Osteoblast (primary cell): ENCODE measurements at regions not wholly inside any gene's neighbourhood (a gene's known extent, or its start where the extent isn't known, plus 50 kb on each side); places are given as distances from the start of the nearest gene placed in this dataset.

ENCODE experiments used
- DNase-seq: peaks from one replicate; pipeline ENCODE4 v3.0.0; 2011; ENCODE audit warnings: low spot score, mixed read lengths; ENCODE audit not compliant: insufficient read length; ENCODE audit errors: missing footprints
- H2AFZ ChIP-seq: 2 replicates; pipeline ENCODE4 v1.6.0; 2011; ENCODE audit warnings: mild to moderate bottlenecking, low read length
- H3K27ac ChIP-seq: 2 replicates; pipeline ENCODE4 v1.5.1; 2011; ENCODE audit warnings: mild to moderate bottlenecking, low read depth, low read length, moderate library complexity
- H3K27me3 ChIP-seq: 2 replicates; pipeline ENCODE4 v1.6.0; 2012; ENCODE audit warnings: mild to moderate bottlenecking, control low read depth, inconsistent platforms, low read length, moderate library complexity; ENCODE audit not compliant: insufficient read depth
- H3K36me3 ChIP-seq: 2 replicates; pipeline ENCODE4 v1.5.1; 2011; ENCODE audit warnings: mild to moderate bottlenecking, low read length, control low read depth, moderate library complexity; ENCODE audit not compliant: insufficient read depth
- H3K4me1 ChIP-seq: 2 replicates; pipeline ENCODE4 v1.5.1; 2011; ENCODE audit warnings: mild to moderate bottlenecking, low read length, control low read depth, moderate library complexity; ENCODE audit not compliant: insufficient read depth
- H3K4me2 ChIP-seq: 2 replicates; pipeline ENCODE4 v1.6.0; 2011; ENCODE audit warnings: mild to moderate bottlenecking, low read length; ENCODE audit not compliant: insufficient read depth
- H3K4me3 ChIP-seq: fragments of 200-600 bp; sonication (generic); 3 replicates; pipeline ENCODE4 v1.5.1; 2012; ENCODE audit warnings: mild to moderate bottlenecking, low read length, inconsistent platforms; ENCODE audit not compliant: insufficient read depth
- H3K79me2 ChIP-seq: 2 replicates; pipeline ENCODE4 v1.6.0; 2012; ENCODE audit warnings: mild to moderate bottlenecking, low read length, control low read depth, inconsistent platforms; ENCODE audit not compliant: insufficient read depth
- H3K9me3 ChIP-seq: 2 replicates; pipeline ENCODE4 v1.5.1; 2011; ENCODE audit warnings: low read depth, low read length, control low read depth
- H4K20me1 ChIP-seq: 2 replicates; pipeline ENCODE4 v1.6.0; 2012; ENCODE audit warnings: mild to moderate bottlenecking, low read length, control low read depth; ENCODE audit not compliant: insufficient read depth
- TF ChIP-seq, protein P1 (sequence below): IDR thresholded peaks from 2 replicates; pipeline ENCODE4 v1.5.1; 2011; ENCODE audit warnings: mild to moderate bottlenecking, low read depth, low read length, moderate library complexity; ENCODE audit errors: extremely low read depth

DNA sequence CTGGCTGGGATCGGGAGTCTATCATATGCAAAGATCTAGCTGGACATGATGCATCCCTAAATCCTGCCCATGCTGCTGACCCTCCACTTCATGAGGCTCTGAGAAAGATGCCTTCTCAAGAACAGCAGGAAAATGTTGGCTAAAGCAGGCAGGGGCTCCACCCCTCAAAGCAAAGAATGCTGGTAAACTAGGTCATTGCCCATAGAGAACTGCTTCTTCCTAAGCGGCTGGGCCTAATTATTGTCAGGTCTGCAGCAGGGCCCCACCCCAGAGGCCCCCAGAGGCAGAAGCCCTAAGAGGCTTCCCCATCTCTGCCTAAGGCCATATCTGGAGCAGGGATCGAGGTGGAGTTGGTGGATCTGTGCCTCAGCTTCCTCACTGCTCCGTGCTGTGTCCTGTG lies 447.4 kb upstream of the PROK2 start:
- TF ChIP-seq, protein P1, sequence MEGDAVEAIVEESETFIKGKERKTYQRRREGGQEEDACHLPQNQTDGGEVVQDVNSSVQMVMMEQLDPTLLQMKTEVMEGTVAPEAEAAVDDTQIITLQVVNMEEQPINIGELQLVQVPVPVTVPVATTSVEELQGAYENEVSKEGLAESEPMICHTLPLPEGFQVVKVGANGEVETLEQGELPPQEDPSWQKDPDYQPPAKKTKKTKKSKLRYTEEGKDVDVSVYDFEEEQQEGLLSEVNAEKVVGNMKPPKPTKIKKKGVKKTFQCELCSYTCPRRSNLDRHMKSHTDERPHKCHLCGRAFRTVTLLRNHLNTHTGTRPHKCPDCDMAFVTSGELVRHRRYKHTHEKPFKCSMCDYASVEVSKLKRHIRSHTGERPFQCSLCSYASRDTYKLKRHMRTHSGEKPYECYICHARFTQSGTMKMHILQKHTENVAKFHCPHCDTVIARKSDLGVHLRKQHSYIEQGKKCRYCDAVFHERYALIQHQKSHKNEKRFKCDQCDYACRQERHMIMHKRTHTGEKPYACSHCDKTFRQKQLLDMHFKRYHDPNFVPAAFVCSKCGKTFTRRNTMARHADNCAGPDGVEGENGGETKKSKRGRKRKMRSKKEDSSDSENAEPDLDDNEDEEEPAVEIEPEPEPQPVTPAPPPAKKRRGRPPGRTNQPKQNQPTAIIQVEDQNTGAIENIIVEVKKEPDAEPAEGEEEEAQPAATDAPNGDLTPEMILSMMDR = no peak
- H3K9me3 ChIP-seq = no peaks in the 10 kb centered on the region
- no peak overlapping the region for H3K27ac ChIP-seq
- peaks cover 24% of the 10 kb centered on the region for H3K4me1 ChIP-seq
- no peaks in the 10 kb centered on the region for H3K79me2 ChIP-seq
- H3K4me3 ChIP-seq = no peak overlapping the region
- no peaks in the 10 kb centered on the region for H3K36me3 ChIP-seq
- H3K27me3 ChIP-seq = no peaks in the 10 kb centered on the region
- no peak overlapping the region for H2AFZ ChIP-seq
- no peaks in the 10 kb centered on the region for H4K20me1 ChIP-seq
- DNase-seq = no peak
- no peak overlapping the region for H3K4me2 ChIP-seq

DNA sequence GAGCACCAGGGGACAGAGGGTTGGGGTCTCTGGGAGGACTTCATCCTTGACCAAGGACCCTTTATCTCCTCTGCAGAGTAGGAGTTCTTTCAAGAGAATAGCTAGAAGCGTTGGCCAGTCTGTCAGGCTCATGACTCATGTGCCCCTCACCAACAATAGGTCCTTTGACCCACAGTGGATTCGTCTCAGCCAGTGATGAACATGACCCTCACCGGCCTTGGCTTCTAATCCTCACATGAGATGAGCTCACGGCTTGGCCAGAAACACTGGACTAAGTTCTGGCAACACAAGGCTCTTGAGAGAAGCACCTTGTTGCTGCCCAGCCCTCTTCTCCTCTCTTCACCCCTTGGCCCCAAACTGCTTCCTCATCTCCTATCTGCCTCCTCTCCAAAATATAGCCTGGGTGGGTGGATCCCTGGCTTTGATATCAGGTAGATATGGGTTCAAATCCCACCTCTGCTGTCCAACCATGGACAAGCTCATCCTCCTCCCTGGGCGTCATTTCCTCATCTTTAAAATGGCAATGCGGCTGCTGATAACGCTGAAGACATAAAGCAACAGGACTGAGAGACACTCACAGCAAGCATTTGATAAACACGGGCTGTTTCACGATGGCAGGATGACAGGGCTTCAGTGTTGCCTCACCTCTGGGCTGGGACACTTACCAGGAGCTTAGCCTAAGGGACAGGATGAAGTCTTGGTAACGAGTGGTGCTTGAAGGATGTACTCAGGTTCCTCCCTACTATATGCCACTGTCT lies 446.7 kb upstream of the PROK2 start:
- Histone ChIP-seq H3K4me1 (peaks cover 26% of the 10 kb centered on the region), H3K79me2 (no peaks in the 10 kb centered on the region), H4K20me1 (no peaks in the 10 kb centered on the region), H3K4me3 (no peak overlapping the region), H3K27me3 (no peaks in the 10 kb centered on the region), H3K27ac (no peak overlapping the region), H3K9me3 (no peaks in the 10 kb centered on the region), H2AFZ (no peak overlapping the region), H3K4me2 (no peak overlapping the region), H3K36me3 (no peaks in the 10 kb centered on the region)
- DNase-seq = no peak
- TF ChIP-seq, protein P1 = no peak

DNA sequence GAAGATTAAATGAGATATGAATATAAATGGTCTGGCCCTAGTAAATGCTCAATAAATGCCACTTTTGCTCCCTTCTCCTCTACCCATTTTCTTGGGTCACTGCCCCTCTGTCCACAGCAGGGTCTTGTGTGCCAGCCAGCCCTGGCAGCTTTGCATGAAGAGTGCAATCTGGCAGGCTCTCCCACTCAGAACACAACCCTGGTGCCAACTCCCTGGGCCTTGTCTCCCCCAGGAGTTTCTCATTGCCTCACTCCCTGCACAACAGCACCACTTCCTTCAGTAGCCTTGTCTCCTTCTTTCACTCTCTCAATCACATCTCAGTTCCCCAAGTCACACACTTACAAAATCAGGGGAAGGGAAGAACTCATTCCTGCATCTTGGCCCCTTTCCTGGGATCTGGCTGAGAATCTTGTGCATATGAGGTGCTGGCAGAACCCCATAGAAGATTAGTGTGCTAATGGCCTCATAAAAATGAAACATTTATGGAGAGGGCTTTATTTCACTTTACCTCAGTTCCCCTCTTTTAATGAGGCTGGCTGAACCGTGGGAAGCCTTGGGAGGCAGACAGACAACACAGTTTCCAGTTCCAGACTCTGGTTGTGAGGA lies 445.9 kb upstream of the PROK2 start:
- Histone ChIP-seq H3K9me3 (no peaks in the 10 kb centered on the region), H3K36me3 (no peaks in the 10 kb centered on the region), H3K4me1 (peaks cover 26% of the 10 kb centered on the region), H3K4me2 (no peak overlapping the region), H3K79me2 (no peaks in the 10 kb centered on the region), H3K27ac (no peak overlapping the region), H4K20me1 (no peaks in the 10 kb centered on the region), H3K4me3 (no peak overlapping the region), H3K27me3 (no peaks in the 10 kb centered on the region), H2AFZ (no peak overlapping the region)
- no peak for DNase-seq
- TF ChIP-seq, protein P1 = no peak

DNA sequence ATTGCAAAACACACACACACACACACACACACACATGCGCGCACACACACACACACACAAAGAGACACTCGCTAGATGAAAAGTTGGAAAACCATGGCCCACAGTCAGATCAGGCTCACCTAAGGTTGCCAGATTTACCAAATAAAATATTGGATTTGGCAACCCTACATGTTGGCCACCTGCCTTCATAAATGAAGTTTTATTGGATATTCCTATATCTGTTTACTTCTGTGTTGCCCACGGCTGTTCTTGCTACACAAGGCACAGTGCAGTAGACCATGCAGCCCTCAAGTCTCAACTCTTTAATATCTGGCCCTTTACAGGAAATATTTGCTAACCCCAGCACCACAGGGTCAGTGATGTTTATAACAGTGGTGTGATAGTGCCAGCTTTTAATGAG lies 445.0 kb upstream of the PROK2 start:
- Histone ChIP-seq H2AFZ (no peak overlapping the region), H3K4me3 (no peak overlapping the region), H3K4me1 (peaks cover 22% of the 10 kb centered on the region), H3K4me2 (no peak overlapping the region), H4K20me1 (no peaks in the 10 kb centered on the region), H3K9me3 (no peaks in the 10 kb centered on the region), H3K27me3 (no peaks in the 10 kb centered on the region), H3K36me3 (no peaks in the 10 kb centered on the region), H3K79me2 (no peaks in the 10 kb centered on the region), H3K27ac (no peak overlapping the region)
- TF ChIP-seq, protein P1 = no peak
- no peak for DNase-seq
